ENCODE measurements at regions not wholly inside any gene's neighbourhood (a gene's known extent, or its start where the extent isn't known, plus 50 kb on each side); places are given as distances from the start of the nearest gene placed in this dataset.

DNA sequence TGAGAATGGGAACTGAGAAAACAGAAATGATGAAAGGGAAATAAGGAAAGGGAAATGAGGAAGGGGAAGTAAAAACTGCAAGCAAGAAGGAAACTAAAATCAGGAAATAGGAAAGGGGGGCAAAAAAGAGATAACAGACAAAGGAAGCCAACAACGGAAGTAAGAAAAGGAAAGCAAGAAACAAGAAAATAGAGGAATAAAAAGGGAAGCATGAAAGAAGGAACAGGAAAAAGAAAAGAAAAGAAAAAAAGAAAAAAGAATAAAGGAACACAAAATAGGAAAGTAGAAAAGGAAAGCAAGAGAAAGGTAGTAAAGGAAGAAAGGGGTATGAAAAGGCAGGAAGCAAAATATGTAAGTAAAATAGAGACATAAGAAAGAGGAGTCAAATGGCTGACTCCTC lies 241.2 kb upstream of the NCKAP5 start:
- DNase-seq (ENCODE audit: low read depth in 4 of 4, low spot score in 1 of 4) = no peak

DNA sequence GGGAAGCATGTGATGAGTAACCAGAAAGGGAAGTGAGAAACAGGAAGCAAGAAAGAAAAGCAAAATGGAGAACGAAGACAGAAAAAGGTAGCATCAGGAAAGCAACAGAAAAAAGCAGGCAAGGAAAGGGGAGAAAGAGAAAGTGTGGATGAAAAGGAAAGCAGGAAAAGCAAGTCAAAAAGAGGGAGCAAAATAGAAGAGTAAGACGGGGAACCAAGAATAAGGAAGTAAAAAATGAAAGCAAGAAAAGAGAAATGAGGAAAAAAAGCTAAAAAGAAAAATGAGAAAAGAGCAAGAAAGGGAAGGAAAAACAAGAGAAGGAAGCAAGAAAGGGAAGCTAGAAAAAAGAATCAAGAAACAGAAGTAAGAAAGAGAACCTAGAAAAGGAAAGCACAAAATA lies 242.3 kb upstream of the NCKAP5 start:
- no peak for DNase-seq (ENCODE audit: low read depth in 4 of 4, low spot score in 1 of 4)

DNA sequence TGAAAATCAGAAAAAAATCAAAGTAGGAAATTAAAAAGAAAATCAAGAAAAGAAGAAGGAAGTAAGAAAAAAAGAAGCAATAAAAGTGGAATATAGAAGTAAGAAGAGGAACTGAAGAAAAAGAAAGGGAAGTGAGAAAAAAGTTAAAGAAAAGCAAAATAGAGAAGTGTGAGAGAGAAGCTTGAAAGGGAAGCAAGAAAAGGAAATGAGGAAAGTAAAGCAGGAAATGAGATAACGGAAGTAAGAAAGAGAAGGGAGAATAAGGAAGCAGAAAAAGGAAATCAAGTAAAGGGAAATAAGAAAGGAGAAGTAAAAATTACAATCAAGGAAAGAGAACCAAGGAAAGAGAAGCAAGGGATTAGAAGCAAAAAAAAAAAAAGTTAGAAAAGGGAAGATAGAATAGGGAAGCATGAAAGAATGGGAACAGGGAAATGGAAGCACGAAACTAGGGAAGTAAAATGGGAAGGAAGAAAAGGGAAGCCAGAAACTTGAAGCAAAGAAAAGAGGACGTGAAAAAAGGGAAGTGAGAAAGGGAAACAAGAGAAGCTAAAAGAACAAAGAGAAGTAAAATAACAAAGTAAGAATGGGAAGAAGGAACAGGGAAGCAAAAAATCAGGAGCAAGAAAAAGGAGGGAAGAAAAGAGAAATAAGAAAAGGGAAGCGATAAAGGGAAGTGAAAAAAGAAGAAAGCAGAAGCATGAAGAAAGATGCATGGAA lies 243.3 kb upstream of the NCKAP5 start:
- no peak for DNase-seq (ENCODE audit: low read depth in 4 of 4, low spot score in 1 of 4)

DNA sequence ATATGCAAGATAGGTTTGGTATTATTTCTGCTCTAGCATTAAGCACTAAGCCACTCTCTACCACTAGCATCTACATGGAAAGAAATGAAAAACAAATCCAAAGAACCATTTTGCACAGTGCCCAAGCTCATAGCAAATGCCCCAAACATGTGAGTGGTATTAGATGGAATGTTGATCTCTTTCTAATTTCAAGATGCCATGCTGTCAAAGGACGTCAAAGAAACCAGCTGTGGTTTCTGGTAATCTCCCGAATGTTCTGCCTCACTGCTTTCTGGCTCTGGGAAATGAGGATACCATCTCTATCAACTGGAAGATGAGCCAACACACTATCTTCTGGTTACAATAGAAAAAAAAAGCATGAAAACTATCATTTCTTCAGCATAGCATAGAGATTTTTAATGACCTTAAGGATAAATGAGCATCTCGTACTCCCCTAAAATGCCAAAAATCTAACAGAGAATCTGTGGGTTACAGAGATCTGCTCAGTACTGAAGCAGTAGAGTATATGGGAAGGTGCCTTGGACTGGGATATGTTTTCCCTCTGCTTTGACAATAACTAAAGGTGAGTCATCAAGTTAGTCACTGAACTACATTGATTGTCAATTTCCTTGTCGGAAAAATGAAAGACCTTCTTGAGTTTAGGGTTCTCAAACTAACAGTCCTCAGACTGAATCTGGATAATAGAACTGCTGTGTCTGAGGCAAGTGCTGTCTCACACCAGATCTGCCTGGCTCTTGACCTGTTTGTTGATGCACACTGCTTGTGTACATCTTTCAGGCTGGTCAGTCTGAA lies 244.8 kb upstream of the NCKAP5 start:
- no peak for DNase-seq (ENCODE audit: low read depth in 4 of 4, low spot score in 1 of 4)

DNA sequence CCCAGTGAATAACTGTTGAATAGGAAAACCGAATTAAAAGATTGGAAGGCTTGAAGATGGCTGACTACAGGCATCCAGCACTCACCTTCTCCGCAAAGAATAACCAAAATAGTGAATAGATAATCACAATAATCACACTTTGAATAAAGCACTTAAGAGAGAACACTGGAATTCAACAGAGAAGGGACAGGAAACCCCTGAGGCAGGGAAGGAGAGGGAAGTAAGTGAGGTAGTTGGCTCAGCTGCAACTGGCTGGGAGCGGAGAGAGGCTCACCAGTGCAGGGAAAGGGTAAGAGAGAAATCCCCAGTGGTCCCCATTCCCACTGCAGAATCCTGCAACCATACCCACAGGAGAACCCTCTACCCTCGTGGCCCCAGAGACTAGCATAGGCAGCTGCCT lies 246.6 kb upstream of the NCKAP5 start:
- no peak for DNase-seq (ENCODE audit: low read depth in 4 of 4, low spot score in 1 of 4)

DNA sequence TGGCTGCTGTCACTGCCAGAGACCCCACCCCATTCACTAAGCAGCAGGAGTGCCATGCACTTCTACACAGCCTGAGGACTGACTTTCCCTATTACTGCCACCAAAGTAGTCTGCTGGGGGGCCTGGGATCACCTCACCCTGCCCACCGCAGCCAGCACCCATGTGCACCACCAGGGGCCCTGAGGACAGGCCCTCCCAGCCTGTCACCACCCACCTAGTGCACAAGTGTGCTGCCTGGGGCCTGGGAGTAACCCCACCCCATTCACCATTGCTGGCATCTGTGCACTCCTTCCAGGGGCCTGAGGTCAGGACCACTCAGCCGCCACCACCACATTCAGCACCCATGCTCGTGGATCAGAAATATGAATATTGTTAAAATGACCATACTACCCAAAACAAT lies 247.8 kb upstream of the NCKAP5 start:
- DNase-seq (ENCODE audit: low read depth in 4 of 4, low spot score in 1 of 4) = no peak

DNA sequence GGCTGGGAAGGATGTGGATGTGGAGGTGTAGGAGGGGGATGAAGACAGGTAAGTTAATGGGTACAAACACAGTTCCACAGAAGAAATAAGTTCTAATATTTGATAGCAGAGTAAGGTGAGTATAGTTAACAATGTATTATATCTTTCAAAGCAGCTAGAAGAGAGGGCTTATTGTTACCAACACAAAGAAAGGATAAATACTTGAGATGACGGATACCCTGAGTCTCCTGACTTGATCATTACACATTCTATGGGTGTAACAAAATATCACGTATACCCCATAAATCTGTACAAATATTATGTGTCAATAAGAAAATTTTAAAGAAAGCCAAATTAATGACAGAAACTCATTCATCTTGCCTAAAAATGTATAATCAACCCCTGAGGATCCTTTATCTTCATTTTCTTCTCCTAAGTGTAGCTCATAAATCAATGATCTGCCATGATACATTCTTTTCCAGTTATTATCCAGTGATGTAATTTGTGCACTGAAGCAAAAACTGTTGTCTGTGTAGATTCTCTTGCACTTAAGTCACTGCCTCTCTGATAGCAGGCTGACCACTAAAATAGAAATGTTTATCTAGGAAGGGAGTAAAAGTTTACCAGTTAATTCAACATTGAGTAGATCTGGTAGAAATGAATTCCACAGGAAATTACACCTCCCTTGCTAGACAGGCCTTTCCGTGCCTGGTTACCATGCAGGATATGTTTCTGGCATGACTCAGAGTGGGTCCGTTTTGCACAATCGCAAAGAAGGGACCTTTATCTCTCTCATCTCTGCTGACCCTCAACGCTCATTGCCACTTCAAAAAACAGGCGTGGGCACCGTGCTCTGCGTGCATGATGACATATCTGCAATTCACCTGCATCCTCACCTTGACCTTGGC lies 249.7 kb upstream of the NCKAP5 start:
- DNase-seq (ENCODE audit: low read depth in 4 of 4, low spot score in 1 of 4) = no peak

DNA sequence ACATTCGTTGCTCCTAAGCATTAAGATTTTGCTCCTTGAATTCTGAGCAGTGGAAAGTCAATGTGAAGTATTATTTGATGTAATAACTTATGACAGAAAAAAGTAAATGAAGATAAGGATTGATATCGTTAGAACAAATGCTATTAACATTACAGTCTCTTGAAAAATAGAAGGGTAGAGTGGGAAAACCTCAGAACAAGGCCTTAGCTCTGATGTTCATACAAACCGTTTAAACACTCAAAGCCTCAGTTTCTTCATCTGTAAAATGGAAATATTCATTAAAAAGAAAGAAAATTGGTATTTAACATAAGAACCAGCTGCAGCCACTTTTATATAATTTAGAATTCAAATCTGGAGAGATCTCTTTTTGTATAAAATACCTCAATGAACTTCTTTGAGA lies 250.4 kb upstream of the NCKAP5 start:
- no peak for DNase-seq (ENCODE audit: low read depth in 4 of 4, low spot score in 1 of 4)

DNA sequence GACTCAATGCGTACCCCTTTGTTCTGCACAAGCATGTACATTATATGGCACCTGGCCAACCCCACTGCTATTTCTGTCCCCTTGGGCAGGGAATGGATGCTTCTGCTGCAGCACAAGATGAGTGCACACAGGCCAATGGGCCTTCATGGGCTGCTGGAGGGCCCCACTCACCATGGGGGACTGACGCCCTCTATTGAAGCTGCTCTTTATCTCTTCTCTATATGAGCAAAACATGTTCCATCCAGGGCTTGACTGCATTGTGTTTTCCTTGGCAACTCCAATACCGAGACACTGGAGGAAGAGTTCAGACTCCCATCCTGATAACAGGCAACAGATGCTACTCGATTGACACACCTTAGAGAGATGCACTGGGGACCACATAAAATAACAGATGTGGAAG lies 251.6 kb upstream of the NCKAP5 start:
- no peak for DNase-seq (ENCODE audit: low read depth in 4 of 4, low spot score in 1 of 4)

DNA sequence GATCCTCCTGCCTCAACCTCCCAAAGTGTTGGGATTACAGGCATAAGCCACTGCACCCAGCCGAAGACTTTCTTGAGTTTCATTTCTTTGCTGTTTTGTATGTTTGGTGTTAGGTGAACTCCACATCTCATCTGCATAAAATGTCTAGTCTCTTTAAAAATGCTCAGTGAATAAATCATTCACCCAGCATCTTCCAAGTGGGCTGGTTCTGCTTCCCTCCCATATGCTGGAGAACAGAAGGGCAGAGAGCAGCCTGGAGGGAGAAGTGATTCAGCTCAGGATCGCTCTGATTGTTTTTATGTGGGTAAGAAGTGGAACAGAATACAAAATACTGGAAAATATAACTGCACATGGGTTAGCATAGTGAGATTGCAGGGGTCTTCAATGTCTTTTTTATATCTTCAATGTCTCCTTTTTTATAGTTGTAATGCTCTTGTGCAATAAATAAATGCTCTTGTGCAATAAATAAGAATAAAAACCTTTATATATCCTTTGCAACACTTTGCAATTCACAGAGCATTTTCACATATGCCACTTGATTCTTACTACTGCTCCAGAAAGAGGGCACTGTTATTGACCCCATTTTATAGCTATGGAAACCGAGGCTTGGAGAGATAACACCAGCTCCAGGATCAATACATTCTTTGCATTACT lies 253.0 kb upstream of the NCKAP5 start:
- DNase-seq (ENCODE audit: low read depth in 4 of 4, low spot score in 1 of 4) = no peak

DNA sequence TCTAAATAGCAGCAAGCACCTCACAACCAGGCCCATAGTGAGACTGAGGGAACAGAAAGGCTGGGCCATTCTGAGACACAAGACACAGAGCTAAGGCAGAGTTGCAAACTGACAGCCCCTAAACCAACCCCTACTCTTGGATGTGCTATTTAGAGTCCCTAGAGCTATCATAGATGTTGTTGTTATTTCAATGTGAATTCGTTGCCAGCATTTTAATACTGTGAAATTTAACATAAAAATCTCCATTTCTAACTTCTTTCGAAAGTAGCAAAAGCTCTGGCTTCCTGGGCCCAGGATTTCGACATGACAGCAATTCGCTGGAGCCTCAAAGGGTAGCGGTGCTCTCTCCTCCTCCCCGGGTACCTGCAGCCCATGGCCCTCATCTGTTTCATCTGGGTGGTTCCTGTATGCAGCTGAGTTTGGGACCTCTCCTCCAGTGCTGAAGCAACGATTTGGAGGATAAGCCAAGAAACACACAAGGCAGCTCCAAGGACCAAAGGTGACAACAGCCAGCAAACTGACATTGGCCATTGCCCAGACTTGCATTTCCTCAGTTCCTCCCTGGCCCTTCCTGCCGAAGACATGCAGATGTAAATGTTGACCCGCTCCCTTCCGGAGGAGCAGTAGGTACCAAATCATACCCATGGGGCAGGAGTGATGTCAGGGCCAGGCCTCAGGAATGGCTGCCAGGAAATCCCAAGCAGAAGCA lies 254.4 kb upstream of the NCKAP5 start:
- DNase-seq (ENCODE audit: low read depth in 4 of 4, low spot score in 1 of 4) = no peak

DNA sequence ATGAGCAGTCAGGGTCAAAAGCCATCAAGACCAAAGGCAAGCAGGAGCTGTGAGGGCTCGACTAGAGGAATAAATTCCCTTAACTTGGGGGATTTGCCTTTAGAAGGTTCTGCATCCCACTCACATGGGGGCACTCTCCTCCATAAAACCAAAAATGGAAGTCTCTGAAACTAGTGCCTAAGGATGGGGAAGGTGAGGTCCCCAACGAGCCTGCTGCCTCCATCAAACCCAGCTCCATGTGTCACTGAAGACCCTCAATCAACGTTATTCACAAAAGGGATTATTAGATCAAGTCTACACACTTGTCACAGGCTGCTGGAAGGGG lies 254.9 kb upstream of the NCKAP5 start:
- DNase-seq (ENCODE audit: low read depth in 4 of 4, low spot score in 1 of 4) = no peak

DNA sequence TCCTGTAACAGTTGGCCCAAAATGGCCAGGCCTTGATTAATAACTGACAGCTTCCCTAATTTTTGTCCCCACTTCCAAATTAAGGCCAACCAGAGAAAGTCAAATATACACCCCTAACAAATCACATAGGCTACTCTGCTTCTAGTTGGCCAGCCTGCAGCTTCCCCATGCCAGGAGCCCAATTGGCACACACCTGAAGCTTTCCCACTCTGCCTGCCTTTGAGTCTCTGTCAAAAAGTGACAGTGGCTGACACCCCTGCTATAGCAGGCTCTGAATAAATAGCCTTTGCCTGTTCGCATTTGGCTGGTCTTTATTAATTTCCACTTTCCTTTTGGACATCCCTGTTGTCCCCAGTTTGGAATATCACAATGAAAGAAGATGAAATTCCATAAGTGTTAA lies 256.6 kb upstream of the NCKAP5 start:
- no peak for DNase-seq (ENCODE audit: low read depth in 4 of 4, low spot score in 1 of 4)

DNA sequence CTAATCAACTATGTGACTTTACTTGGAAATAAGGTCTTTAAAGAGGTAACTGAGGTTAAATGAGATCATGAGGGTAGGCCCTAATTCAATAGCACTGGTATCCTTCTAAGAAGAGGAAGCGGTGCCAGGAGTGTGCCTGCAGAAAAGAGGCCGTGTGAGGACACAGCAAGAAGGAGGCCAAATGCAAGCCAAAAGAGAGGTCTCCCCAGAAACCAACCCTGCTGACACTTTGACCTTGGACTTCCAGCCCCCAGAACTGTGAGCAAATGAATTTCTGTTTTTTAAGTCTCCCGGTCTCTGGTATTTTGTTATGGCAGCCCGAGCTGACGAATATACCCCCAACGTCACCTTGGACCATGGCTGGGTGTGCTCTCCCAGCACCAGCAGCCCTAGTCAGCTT lies 257.5 kb upstream of the NCKAP5 start:
- no peak for DNase-seq (ENCODE audit: low read depth in 4 of 4, low spot score in 1 of 4)

DNA sequence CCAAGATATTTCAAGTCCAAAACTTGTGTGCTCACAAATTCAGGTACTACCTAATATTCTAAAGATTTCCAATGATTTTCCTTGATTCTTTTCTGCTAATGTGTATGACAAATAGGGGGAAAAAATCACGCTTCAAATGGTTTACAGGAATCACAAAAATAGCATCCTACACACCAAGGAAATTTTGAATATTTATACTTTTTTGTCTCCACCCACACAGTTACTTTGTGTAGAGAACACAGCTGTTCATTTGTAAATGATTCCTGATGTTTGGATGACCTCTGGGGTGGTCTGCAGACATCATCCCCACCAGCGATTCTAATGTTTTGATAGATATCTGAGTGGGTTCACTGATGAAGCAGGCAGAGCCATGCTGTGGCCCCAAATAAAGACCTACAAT lies 260.6 kb upstream of the NCKAP5 start:
- DNase-seq (ENCODE audit: low read depth in 4 of 4, low spot score in 1 of 4) = no peak

DNA sequence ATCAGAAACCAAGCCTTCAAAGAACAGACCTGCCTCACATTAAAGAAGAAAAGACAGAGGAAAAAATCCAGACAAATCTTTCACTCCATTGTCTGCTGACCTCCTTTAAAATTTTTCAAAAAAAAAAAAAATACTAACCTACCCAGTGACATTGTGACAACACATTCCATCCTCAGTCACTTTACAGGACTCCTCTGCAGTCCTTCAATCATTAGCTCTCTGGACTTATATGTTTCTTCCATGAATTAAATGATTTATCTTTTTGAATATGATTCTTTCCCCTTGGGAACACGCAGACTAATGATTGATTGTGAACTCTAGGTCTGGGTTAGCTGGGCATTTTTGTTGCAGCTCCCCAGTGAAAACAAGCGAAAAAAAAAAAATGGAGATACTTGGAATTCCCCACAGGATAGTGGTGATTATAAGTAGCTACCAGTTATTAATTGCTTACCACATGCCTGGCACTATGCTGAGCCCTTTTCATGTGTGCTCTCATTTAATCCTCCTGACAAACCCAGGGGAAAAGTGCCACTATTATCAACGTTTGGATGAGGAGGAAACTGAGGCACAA lies 261.3 kb upstream of the NCKAP5 start:
- DNase-seq (ENCODE audit: low read depth in 4 of 4, low spot score in 1 of 4) = no peak

DNA sequence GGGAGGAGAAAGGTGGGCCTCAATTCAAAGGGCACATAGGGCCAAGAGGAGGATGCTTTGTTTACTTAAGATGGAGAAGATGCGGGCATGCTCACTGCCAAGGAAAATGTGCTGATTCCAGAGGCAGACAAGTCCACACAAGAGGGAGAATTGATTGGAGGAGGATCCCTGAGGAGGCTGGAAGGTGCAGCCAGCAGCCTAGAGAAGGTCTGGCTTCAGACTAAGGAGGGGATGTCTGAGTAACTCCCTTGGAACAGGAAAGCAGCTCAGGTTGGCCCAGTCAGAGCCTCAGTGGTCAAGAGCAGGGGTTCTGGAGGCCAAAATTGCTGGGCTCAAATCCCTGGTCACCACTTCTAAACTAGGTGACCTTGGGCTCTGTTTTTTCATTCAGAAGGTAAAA lies 265.5 kb upstream of the NCKAP5 start:
- no peak for DNase-seq (ENCODE audit: low read depth in 4 of 4, low spot score in 1 of 4)

DNA sequence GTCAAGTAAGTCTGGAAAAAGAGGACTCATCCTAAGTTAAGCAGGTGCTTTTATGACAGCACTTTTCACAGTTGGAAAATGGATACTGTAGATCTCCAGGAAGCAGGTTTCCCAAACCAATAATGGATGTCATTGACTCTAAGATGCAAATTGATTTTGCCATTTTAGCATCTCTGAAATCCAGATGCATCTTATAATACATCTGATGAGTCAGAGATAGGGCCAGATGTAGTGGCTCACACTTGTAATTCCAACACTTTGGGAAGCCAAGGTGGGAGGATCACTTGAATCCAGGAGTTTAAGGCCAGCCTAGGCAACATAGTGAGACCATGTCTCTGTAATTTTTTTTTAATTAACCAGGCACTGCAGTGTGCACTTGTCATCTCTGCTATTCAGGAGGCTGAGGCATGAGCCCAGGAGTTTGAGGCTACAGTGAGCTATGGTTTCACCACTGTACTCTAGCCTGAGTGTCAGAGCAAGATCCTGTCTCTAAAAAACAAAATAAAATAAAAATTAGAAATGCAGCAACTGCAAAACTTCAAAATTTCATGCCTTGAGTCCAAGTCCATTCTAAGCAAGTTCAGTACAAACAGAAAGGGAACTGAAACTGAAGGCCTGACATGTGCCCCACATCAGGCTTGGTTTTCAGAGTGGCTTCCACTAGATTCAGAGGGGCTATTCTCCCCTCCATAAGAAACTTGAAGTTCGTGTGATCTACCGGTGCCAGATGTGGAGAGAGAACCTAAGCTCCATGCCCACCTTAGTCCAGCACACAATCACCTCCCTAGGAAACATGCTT lies 267.8 kb upstream of the NCKAP5 start:
- DNase-seq (ENCODE audit: low read depth in 4 of 4, low spot score in 1 of 4) = no peak

DNA sequence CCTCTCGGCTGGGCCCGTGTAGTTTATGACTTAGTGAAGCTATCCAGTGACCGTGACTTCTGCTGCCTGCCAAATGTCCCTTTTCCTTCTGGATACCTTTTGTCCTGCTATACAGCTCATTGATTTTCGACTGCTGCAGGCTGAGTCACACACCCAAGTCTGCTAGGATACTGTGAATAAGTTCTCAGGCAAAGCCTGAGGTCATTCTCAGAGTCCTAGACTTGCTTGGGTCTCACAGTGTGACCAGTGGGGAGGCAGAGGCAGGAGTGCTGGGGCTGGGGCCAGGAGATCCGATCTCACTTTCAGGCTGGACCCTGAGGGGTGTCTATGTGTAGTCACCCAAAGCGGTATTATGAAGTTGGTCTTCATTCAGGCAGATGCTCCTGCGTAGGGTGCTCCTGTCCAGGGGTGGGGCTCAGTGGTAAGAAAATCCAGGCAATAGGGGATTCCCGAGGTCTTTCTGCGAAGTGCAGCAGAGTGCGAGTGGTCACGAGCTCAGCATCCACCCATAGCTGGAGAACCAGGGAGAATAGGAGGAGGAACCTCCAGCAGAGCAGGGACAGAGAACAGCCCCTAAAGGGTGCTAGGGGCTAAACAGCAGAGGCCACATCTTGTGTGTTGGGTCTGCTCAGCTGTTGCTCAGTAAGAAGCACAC lies 268.6 kb upstream of the NCKAP5 start:
- DNase-seq (ENCODE audit: low read depth in 4 of 4, low spot score in 1 of 4) = no peak

Measured in stimulated activated CD4-positive, alpha-beta T cell treated with anti-CD3 and anti-CD28 coated beads, Interleukin-1b, Interleukin-23, amount 100 ng/mL, for 24 hours (primary cell).